GM12878 (cell line): ENCODE measurements at regions not wholly inside any gene's neighbourhood (a gene's known extent, or its start where the extent isn't known, plus 50 kb on each side); places are given as distances from the start of the nearest gene placed in this dataset.

Experiments
- EGR1 ChIP-seq, 2 experiments: IDR thresholded peaks; 1 replicate in 1 of 2; 2 replicates in 1 of 2; pipeline ENCODE4 v1.6.1; 2011 to 2012; ENCODE audit warnings: low read depth in 2 of 2, low read length in 2 of 2, borderline replicate concordance in 1 of 2, mild to moderate bottlenecking in 1 of 2, moderate library complexity in 1 of 2
- FOXM1 ChIP-seq: IDR thresholded peaks from 2 replicates; pipeline ENCODE4 v1.6.1; 2012; ENCODE audit warnings: low read depth, mild to moderate bottlenecking, inconsistent platforms, low read length, moderate library complexity
- SUZ12 ChIP-seq: fragments of 200-600 bp; sonication (generic); IDR thresholded peaks from one replicate; pipeline ENCODE4 v1.6.1; 2018; ENCODE audit warnings: antibody characterized with exemption, mild to moderate bottlenecking; ENCODE audit not compliant: unreplicated experiment
- TF ChIP-seq, protein P1 (sequence below): IDR thresholded peaks from 2 replicates; pipeline ENCODE4 v1.6.1; 2012; ENCODE audit warnings: mild to moderate bottlenecking, low read depth, low read length
- TF ChIP-seq, protein P2 (sequence below), 3 experiments: IDR thresholded peaks in 2 of 3; conservative IDR thresholded peaks in 1 of 3; 2 replicates each; pipeline ENCODE4 v1.5.1; 2011; ENCODE audit warnings: low read depth in 3 of 3, low read length in 3 of 3, mild to moderate bottlenecking in 3 of 3, control low read depth in 2 of 3, moderate library complexity in 2 of 3, inconsistent platforms in 1 of 3, mixed read lengths in 1 of 3; ENCODE audit not compliant: control insufficient read depth in 2 of 3, insufficient read depth in 1 of 3; ENCODE audit errors: extremely low read depth in 1 of 3

GRCh38 chr22:48001101-48001500 is 1238.7 kb downstream of the TBC1D22A start:
- TF ChIP-seq, protein P1, sequence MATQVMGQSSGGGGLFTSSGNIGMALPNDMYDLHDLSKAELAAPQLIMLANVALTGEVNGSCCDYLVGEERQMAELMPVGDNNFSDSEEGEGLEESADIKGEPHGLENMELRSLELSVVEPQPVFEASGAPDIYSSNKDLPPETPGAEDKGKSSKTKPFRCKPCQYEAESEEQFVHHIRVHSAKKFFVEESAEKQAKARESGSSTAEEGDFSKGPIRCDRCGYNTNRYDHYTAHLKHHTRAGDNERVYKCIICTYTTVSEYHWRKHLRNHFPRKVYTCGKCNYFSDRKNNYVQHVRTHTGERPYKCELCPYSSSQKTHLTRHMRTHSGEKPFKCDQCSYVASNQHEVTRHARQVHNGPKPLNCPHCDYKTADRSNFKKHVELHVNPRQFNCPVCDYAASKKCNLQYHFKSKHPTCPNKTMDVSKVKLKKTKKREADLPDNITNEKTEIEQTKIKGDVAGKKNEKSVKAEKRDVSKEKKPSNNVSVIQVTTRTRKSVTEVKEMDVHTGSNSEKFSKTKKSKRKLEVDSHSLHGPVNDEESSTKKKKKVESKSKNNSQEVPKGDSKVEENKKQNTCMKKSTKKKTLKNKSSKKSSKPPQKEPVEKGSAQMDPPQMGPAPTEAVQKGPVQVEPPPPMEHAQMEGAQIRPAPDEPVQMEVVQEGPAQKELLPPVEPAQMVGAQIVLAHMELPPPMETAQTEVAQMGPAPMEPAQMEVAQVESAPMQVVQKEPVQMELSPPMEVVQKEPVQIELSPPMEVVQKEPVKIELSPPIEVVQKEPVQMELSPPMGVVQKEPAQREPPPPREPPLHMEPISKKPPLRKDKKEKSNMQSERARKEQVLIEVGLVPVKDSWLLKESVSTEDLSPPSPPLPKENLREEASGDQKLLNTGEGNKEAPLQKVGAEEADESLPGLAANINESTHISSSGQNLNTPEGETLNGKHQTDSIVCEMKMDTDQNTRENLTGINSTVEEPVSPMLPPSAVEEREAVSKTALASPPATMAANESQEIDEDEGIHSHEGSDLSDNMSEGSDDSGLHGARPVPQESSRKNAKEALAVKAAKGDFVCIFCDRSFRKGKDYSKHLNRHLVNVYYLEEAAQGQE, result no peak
- no peak for TF ChIP-seq FOXM1
- TF ChIP-seq, protein P2, sequence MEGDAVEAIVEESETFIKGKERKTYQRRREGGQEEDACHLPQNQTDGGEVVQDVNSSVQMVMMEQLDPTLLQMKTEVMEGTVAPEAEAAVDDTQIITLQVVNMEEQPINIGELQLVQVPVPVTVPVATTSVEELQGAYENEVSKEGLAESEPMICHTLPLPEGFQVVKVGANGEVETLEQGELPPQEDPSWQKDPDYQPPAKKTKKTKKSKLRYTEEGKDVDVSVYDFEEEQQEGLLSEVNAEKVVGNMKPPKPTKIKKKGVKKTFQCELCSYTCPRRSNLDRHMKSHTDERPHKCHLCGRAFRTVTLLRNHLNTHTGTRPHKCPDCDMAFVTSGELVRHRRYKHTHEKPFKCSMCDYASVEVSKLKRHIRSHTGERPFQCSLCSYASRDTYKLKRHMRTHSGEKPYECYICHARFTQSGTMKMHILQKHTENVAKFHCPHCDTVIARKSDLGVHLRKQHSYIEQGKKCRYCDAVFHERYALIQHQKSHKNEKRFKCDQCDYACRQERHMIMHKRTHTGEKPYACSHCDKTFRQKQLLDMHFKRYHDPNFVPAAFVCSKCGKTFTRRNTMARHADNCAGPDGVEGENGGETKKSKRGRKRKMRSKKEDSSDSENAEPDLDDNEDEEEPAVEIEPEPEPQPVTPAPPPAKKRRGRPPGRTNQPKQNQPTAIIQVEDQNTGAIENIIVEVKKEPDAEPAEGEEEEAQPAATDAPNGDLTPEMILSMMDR (IDR thresholded peaks at IDR 0.05 in 2 of 3, conservative IDR thresholded peaks at IDR 0.05 in 1 of 3; ENCODE audit: control insufficient read depth in 2 of 3, extremely low read depth in 1 of 3, insufficient read depth in 1 of 3, low read depth in 3 of 3, low read length in 3 of 3), result no peak
- TF ChIP-seq EGR1 (IDR thresholded peaks at IDR 0.05; ENCODE audit: borderline replicate concordance in 1 of 2, low read depth in 2 of 2, low read length in 2 of 2), result no peak
- no peak for TF ChIP-seq SUZ12
